Kidney glomerular epithelial cell (primary cell): ENCODE measurements at regions not wholly inside any gene's neighbourhood (a gene's known extent, or its start where the extent isn't known, plus 50 kb on each side); places are given as distances from the start of the nearest gene placed in this dataset.

Source experiments
- DNase-seq: peaks from one replicate; lab custom pipeline; 2025; lab: John Stamatoyannopoulos, UW

DNA sequence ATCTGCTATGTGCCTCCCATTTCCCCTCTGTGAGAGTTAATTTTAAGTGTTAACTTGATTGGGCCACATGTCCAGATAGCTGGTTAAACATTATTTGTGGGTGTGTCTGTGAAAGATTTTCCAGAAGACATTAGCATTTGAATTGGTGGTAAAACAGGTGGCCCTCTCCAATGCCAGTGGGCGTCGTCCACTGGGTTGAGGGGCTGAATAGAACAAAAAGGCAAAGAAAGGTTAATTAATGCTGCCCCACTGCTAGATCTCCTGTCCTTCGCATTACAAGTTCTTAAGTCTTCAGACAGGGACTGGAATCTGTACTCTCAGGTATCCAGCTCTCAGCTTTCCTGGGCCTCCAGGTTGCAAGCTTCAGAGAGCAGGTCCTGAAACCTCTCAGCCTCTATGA lies 1160.9 kb upstream of the LRRN3 start:
- no peak for DNase-seq

DNA sequence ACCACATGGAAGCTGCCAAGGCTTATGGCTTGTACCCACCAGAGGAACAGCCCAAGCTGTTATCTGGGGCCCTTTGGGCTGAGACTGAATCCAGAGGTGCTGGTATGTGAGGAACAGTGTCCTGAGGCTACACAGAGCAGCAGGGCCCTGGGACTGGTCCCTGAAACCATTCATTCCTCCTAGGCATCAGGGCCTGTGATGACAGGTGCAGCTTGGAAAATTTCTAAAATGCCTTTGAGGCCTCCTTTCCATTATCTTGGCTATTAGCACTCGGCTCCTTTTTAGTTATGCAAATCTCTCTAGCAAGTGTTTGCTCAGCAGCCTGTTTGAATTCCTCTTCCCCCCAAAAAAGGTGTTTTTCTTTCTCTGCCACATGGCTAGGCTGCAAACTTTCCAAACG lies 1151.7 kb upstream of the LRRN3 start:
- DNase-seq, result no peak

DNA sequence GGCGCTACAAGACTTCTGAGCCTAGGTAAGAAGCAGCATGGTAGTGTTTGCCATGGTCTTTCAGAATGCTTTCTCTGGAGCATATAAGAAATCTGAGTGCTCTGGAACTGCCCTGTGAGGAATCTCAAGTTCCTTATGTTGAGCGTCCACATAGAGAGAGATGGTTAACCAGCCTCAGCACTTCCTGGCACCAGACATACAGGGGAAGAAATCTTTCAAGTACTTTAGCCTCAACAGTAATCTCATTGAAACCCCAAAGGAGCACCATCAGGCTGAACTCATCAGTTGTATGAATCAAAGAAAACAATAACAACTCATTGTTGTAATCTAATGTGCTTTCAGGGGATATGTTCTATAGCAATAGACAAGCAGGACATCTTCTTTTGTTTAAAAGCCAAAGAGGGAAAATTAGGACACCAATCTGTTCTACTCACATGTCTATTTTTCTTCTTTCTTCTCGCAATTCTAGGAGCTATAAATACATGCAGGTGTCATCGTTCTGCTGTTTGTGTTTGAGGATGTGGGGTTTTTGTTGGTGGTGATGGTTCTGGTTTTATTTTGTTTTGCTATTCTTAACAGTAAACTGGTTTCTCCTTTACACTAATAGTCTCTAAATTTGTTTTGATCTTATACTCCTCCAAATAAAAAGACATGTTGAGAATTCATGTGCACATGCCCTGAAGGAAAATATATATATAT lies 1145.0 kb upstream of the LRRN3 start:
- no peak for DNase-seq

DNA sequence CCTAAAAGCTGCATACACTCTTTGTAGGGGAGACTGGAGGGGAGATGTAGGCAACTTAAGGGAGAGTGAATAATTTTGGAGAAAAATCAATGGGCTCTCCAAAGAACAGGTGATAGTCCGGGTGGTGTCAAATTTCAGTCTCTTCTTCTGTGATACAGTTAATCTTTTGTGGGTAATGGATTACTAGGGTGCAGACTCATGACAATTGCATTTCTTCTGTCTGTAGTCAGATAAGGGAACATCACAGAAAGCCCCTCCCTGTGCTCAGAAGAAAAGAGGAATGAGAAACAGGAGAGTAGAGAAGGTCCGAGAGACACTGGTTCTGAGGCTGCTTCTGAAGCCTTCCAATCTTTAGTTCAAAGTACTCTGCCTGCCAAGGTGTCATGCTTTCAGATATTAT lies 1140.7 kb upstream of the LRRN3 start:
- DNase-seq, result peak; percentile 37

DNA sequence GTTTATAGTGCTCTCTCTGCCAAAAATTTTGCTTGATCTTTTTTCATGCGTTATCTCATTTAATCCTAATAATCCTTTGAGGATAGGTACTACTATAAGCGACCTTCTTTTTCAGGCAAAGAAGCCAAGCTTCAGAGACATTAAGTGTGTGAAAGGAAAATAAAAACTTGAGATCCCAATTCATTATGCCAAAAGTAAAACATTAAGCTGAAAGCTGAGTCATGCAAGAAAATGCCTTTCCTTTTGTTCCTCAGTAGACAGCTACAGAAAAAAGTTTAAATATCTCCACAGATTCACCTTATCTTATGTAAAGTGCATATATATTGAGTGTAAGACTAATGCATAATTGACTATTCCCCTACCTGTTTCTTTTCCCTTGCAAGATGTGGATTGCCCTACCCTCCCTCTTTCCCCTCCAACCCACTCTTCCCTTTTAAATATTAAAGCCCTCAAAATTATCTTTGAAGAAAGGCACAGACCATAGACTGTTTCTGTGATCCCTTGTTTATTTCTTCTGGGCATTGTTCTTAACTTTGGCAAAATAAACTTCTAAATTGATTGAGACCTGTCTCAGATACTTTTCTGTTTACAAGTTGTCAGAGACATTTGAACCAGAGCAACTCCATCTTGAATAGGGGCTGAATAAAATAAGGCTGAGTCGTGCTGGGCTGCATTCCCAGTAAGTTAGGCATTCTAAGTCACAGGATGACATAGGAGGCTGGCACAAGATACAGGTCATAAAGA lies 1139.9 kb upstream of the LRRN3 start:
- peak; percentile 25 for DNase-seq

DNA sequence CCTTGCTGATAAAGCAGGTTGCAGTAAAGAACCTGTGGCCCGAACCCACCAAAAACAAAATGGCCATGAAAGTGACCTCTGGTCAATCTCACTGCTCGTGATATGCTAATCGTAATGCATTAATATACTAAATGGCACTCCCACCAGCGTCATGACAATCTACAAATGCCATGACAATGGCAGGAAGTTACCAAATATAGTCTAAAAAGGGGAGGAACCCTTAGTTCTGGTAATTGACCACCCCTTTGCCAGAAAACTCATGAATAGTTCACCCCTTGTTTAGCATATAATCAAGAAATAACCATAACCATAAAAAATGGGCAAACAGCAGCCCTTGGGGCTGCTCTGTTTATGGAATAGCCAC lies 1139.4 kb upstream of the LRRN3 start:
- DNase-seq, result no peak

DNA sequence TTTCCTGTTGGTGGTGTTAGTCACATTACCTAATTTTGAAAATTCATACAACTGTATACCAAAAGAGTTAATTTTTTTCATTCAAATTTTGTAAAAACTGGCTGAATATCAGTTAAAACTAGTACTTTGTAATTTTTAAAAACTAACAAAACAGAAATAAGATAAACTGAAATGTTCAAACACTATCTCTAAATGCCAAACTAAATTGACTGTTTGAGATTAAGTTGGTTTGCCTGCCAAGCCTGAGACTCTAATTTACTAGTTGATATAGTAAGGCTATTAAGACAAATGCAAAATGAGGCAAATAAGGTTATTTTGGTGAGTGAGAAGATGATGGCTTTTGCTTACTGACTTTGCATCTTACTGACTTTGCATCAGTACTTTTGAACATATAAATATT lies 1134.9 kb upstream of the LRRN3 start:
- DNase-seq, result no peak

DNA sequence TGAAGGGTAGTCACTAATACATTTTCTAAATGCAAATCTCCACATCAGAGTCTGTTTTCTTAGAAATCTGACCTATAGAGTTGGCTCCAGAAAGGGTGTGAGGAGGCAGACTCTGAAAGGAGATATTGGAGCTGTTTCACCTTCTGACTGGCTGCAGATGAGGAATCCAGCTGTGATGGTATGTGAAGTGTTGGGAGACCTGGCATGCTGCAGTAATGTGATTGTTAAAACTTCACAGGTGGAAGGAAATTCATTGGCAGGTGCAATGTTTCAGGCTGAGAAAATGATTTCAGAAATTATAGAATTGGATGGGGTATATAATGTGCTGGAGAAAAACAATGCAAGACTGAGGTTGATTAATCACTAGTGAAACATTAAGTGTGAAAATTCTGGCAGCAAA lies 1134.0 kb upstream of the LRRN3 start:
- no peak for DNase-seq

DNA sequence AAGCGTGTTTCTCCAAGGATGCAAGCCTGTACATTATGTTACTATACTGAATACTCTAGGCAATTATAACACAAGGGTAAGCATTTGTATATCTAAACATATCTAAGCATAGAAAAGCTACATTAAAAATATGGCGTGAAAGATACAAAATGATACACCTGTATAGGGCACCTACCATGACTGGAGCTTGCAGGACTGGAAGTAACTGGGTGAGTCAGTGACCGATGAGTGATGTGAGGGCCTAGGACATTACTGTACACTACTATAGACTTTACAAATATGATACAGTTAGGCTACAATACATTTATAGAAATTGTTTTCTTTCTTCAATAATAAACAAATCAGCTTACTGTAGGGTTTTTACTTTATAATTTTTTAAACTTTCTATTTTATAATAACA lies 1127.2 kb upstream of the LRRN3 start:
- no peak for DNase-seq

DNA sequence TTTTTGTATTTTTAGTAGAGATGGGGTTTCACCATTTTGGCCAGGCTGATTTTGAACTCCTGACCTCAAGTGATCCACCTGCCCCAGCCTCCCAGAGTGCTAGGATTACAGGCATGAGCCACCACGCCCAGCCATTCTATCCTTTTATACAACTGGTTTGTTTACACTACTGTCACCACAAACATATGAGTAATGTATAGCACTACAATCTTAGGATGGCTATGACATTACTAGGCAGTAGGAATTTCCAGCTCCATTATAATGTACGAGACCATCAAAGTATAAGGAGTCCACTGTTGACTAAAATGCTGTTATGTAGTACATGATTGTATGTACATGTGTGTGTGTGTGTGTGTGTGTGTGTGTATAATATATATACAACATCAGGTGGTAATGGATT lies 1126.1 kb upstream of the LRRN3 start:
- DNase-seq, result no peak

DNA sequence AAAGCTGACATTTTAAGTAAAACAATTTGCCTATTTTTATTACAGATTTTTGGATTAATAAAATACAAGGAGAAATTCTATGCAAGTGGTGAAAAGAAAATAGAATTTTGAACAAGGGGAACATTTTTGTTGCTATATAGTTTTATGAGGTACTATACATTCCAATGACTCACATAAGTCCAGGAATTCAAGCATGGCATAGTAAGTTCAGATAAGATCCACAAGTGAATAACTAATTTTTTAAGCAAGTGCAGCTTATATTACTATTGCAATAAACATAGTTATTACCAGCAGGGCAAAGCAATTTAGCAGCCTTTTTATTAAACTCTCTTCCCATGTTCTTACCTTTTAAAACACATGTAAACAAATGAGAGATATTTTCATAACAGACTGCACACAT lies 1123.5 kb upstream of the LRRN3 start:
- DNase-seq, result no peak

DNA sequence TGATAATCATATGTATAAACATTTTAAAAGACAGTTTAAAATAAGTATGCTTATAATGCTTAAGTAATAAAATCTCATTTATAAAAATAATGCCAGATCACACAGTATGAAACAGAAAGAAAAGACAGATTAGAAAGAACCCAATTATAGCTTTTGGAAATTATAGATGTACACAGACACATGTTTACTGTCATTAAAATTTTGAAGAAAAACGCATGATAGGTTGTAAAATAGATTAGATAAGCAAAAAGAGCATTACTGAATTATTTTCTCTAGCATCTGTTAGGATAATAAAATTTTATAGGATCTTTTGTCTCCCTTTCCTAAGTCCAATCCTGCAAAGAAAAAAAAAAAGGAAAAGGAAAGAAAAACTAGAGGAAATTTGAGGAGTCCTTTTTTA lies 1107.3 kb upstream of the LRRN3 start:
- DNase-seq, result no peak

DNA sequence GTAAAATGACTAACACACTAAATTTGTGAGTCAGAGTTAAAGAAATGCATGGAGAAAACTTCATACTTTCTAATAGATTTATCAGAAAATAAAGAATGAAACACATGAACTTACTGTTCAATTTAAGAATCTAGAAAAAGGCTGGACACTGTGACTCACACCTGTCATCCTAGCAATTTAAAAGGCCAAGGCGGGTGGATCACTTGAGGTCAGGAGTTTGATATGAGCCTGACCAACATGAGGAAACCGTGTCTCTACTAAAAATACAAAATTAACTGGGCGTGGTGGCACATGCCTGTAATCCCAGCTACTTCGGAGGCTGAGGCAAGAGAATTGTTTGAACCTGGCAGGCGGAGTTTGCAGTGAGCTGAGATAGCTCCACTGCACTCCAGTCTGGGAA lies 1106.2 kb upstream of the LRRN3 start:
- DNase-seq, result no peak

DNA sequence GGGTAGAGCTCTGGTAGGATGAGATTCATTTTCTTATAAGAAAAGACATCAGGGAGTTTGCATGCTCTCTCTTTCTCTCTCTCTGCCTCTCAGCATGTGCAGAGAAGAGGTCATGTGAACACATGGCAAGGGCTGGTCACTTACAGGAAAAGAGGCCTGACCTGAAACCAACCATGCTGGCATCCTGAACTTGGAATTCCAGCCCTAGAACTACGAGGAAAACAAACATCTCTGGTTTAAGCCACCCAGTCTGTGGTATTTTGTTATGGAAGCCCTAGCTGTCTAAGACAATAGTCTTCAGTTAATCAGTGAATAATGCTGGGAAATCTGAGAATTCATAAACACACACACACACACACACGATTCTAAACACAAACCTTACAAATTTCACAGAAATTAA lies 1104.2 kb upstream of the LRRN3 start:
- no peak for DNase-seq

DNA sequence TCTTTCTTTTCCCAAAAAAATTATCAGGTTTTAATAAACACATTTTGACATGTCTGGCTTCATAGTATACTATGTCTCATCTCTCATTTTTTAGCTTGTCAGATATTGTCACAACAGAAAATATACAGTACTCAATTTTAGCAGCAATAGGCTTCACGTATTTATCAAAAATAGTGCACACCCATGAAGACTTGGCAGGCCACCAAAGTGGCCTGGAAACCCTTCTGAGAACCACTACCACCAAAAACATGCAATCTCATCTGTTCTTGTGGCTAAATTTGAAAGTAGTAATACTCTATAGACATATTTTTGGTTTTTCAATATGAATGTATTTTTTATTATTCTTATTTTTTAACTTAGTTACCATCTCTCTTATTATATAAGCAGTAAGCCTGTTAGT lies 1094.5 kb upstream of the LRRN3 start:
- no peak for DNase-seq

DNA sequence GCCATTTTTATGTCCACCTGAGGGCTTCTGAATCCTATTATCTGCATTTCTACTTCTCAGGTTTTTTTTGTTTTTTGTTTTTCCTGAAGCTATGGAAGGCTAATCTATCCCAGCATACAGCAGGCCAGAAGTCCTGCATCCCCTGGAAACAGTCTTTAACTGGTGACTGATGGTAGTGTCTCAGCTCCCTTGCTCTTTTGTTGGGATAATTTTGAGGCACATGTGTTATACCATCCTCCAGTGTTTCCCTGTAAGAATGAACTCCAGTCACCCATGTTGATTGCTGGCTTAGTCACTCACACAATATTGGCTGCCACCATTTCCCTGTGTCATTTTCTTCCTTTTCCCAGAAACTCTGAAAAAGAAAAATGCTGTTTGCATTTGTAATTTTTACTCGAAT lies 1094.0 kb upstream of the LRRN3 start:
- no peak for DNase-seq

DNA sequence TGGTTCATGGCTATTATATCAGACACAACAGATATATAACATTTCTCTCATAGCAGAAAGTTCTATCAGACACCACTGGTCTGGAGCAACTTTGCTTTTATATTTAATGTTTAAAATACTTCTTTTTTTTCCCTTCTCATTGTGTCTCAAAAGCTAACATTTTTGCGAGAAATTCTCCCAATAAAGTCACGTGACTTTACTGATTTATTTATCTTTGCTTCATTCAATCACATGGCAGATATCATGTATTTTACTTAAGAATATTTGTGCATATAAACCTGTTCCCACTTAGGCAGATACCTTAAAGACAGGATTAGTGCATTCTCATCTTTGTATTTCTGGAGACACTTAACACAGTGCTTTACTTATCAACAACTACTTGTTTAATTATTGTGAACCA lies 1093.1 kb upstream of the LRRN3 start:
- DNase-seq, result no peak

DNA sequence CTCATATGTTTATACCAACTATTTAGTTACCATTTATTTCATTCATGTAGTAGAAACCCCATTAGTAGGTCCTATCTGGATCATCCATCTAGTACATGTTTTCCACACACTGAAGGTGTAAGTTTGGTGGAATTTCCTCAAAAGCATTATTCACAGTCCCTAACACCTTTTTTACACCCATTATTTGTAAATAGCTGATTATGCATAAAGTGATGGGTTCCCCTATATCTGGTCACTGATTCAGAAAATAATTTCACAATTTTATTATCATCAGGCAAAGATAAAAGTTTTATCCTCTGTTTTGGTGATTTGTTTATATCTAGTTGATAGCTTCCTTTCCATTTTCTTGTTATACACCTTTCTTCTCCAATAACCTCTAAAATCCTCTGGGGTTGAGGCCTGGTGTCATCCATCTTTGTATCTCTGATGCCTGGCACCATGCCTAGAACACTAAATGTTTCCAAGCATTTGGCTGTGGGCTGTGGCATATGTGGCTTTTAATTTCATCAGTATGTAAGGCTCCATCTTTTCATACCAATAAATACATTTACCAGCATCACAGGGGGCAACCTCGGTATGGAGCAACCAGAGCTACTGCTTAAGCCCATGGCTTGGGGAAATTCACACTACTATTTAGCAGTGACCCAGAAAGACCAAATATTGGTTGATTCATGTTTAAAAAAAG lies 1089.5 kb upstream of the LRRN3 start:
- DNase-seq, result no peak

DNA sequence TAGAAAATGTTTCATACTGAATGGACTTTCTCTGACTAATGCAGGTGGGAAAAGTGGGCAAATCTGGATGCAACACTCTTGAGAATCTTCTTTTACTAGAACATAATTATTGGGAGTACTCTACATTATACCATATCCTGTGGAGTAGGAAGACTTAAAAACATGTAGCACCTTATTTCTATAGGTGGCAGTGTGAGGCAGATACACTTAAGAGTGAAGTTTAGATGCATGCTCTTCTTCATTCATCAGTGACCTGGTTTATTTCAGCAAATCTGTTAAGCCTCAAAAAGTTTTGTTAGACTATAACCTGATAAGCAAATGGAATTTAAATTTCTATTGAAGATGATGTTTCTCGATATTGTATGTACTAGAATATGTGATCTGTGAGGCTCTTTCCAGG lies 1087.1 kb upstream of the LRRN3 start:
- no peak for DNase-seq

DNA sequence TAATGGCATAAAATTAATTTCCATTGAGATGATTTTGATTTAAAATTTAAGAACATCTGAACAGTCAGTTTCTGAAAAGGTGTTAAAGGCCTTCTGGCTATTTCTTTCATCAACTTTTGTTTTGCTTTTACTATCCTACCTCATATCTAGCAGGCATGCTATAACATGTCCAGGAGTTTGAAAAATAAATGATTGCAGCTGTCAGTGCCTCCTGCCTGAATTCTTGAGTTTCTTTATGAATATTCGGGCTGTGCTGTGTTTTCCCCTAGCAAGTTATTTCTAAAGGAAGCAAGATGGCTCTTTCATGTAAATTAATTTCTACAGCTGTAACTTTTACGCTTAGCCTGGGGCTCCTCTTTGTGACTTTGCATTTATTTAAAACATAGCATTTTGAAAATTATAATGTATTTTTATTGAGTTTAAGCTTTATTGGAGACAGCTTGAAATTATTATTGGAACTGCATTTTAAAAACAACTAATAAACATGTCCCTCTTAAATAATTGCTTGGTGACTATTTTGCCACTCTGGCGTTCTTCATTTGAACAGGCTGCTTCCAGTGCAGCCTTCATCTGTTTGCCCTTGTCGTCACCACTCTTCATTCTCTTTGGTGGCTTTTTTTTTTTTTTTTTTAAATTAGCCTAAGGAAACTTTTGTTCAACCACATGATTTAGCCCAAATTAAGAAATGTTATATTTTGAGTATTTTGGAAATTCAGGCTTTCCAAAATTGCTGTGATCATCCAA lies 1083.4 kb upstream of the LRRN3 start:
- DNase-seq, result no peak

DNA sequence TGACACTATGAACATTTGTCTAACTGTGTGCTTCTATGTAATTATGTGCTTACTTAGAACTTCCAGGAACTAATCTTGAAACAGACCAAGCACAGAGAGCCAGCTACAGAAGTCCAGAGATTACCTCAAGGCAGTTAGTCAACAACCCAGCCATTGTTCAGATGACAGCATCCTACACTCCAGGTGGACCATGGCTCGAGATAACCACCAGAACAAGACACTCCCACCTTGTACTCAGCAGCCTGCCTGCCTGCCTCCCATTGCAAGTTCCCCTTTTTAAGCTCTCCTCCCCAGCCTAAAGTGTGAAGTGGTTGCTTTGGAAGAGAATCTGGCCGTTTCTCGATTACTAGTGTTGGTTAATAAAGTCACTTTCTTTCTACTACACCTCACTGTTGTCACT lies 1080.6 kb upstream of the LRRN3 start:
- DNase-seq, result no peak

DNA sequence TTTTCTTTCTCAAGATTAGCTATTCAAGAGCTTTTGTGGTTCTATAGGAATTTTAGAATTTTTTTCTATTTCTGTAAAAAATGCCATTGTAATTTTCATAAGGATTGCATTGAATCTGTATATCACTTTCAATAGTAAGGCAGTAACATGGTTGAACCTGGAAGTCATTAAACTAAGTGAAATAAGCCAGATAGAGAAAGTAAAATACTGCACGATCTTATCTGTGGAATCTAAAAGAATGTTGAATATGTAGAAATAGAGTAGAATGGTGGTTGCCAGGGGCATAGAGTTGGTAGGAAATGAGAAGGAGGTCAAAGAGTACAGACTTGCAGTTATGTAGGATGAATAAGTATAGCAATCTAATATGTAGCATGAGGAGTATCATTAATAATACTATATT lies 1073.5 kb upstream of the LRRN3 start:
- DNase-seq, result no peak

DNA sequence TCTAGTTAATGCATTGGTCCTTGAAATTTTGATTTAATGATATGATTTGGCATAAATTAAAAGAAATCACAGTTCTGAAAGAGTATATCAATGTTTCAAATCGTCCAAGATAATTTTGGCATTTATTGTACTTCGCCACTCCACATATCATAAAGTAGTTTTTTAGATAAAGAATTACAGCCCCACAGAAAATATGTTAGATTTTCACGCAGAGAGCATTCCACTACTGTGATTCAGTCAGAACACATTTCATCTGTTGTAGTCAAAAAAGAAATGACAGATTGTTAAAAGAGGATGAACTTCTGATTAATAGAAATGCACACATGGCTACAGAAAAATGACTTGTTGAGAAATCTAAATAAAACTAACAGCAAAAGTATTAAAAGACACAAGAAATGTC lies 1063.5 kb upstream of the LRRN3 start:
- no peak for DNase-seq
